ENCODE measurements at regions not wholly inside any gene's neighbourhood (a gene's known extent, or its start where the extent isn't known, plus 50 kb on each side); places are given as distances from the start of the nearest gene placed in this dataset.

DNA sequence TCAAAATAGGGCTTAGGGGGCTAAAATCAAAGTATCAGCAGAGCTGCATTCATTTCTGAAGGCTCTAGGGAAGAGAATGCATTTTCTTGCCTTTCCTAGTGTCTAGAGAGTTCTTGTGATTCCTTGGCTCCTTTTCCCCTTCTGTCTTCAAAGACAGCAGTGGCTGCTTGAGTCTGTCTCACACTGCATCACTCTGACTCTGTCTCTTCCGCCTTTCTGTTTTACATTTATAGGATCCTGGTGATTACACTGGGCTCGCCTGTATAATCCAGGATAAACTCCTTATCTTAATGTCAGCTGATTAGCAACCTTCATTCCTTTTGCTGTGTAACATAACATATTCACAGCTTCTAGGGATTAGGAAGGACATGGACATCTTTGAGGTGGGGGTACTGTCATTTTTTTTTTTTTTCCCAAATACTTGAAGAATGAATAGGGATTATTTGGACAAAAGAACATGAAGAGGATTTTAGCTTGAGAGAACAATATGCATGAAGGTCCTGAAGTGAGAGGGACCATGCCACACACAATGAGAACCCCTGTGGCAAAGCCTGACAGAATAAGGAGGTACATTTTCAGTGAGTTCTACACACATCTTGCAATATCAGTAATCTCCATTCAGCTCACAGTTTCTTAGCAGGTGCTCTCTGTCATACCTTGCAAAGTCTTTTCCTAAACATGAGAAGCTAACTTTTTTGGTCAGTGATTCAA, 267.6 kb downstream of the FAM170A start:
- TF ChIP-seq CTCF (IDR thresholded peaks at IDR 0.05) (no peak), POLR2A (IDR thresholded peaks at IDR 0.05) (no peak)
